SK-N-SH (cell line): ENCODE measurements at regions not wholly inside any gene's neighbourhood (a gene's known extent, or its start where the extent isn't known, plus 50 kb on each side); places are given as distances from the start of the nearest gene placed in this dataset.
A peak's percentile ranks its signal among the peaks of the same experiment; 100 is the strongest.

Experiments
- CTCF ChIA-PET: fragments of 300-600, 350-600 bp; formaldehyde crosslinking; extraction: SDS; loops from one replicate; lab custom pipeline; 2021; lab: Yijun Ruan, JAX
- POLR2A ChIA-PET: fragments of 350-600 bp; sonication (Branson Sonifier 250); formaldehyde crosslinking; extraction: SDS; loops from one replicate; lab custom pipeline; 2020; ENCODE audit warnings: antibody characterized with exemption, inconsistent platforms; lab: Yijun Ruan, JAX
- DNase-seq: peaks from one replicate; pipeline ENCODE4 v3.0.0; 2012
- H2AFZ ChIP-seq: fragments of 200-600 bp; sonication (generic); 2 replicates; pipeline ENCODE4 v1.8.1; 2016; ENCODE audit warnings: antibody characterized with exemption, mild to moderate bottlenecking, low read depth
- H3F3A ChIP-seq: fragments of 200-600 bp; sonication (generic); replicated peaks from 2 replicates; pipeline ENCODE3; 2016; ENCODE audit warnings: antibody characterized with exemption, mild to moderate bottlenecking; ENCODE audit not compliant: insufficient read depth
- H3K27ac ChIP-seq, 2 experiments: fragments of 200-500 bp in 1 of 2; fragments of 200-600 bp in 1 of 2; sonication (Bioruptor generic) in 1 of 2; sonication (generic), shearing (Covaris generic) in 1 of 2; 2 replicates each; pipeline versions ENCODE4 v1.5.1 to v1.6.1; 2014 to 2016; ENCODE audit warnings: low read depth in 2 of 2, inconsistent platforms in 1 of 2, low read length in 1 of 2, mild to moderate bottlenecking in 1 of 2, mixed read lengths in 1 of 2
- H3K27me3 ChIP-seq: fragments of 200-600 bp; sonication (generic), shearing (Covaris generic); 2 replicates; pipeline ENCODE4 v1.6.1; 2016; ENCODE audit warnings: mixed run types; ENCODE audit not compliant: insufficient read depth
- H3K36me3 ChIP-seq, 2 experiments: fragments of 200-500 bp in 1 of 2; fragments of 200-600 bp in 1 of 2; sonication (Bioruptor generic) in 1 of 2; sonication (generic) in 1 of 2; replicated peaks in 1 of 2; 2 replicates each; pipeline versions ENCODE3 to v1.5.1; 2014 to 2016; ENCODE audit warnings: low read length in 1 of 2, mild to moderate bottlenecking in 1 of 2; ENCODE audit not compliant: insufficient read depth in 2 of 2, control insufficient read depth in 1 of 2
- H3K4me1 ChIP-seq, 2 experiments: fragments of 200-500 bp in 1 of 2; fragments of 200-600 bp in 1 of 2; sonication (Bioruptor generic) in 1 of 2; sonication (generic), shearing (Covaris generic) in 1 of 2; 2 replicates each; pipeline versions ENCODE4 v1.5.1 to v1.6.1; 2014 to 2016; ENCODE audit warnings: low read depth in 1 of 2, low read length in 1 of 2, mixed run types in 1 of 2; ENCODE audit not compliant: insufficient read depth in 2 of 2, control insufficient read depth in 1 of 2
- H3K4me2 ChIP-seq: fragments of 200-600 bp; sonication (generic), shearing (Covaris generic); 2 replicates; pipeline ENCODE4 v1.6.1; 2017; ENCODE audit warnings: mixed run types
- H3K4me3 ChIP-seq, 2 experiments: fragments of 200-500 bp in 1 of 2; fragments of 200-600 bp in 1 of 2; sonication (Bioruptor generic) in 1 of 2; sonication (generic), shearing (Covaris generic) in 1 of 2; 2 replicates each; pipeline versions ENCODE4 v1.5.1 to v1.8.1; 2014 to 2016; ENCODE audit warnings: low read depth in 2 of 2, inconsistent platforms in 1 of 2, low read length in 1 of 2, mild to moderate bottlenecking in 1 of 2, mixed read lengths in 1 of 2, moderate library complexity in 1 of 2
- H3K79me2 ChIP-seq: fragments of 200-600 bp; sonication (generic); 2 replicates; pipeline ENCODE4 v1.8.1; 2017; ENCODE audit warnings: mild to moderate bottlenecking; ENCODE audit not compliant: insufficient read depth
- H3K9ac ChIP-seq: fragments of 200-600 bp; sonication (generic); 2 replicates; pipeline ENCODE4 v1.6.1; 2017; ENCODE audit warnings: mixed run types
- H3K9me2 ChIP-seq: fragments of 200-600 bp; sonication (generic); 2 replicates; pipeline ENCODE4 v1.6.1; 2017; ENCODE audit warnings: mixed run types
- H3K9me3 ChIP-seq: fragments of 200-600 bp; sonication (generic); 2 replicates; pipeline ENCODE4 v1.6.1; 2017; ENCODE audit warnings: mixed run types, mild to moderate bottlenecking, moderate library complexity
- H4K20me1 ChIP-seq: fragments of 200-600 bp; sonication (generic); 2 replicates; pipeline ENCODE4 v1.6.1; 2017; ENCODE audit warnings: mild to moderate bottlenecking, mixed run types; ENCODE audit not compliant: insufficient read depth
- EP300 ChIP-seq, 2 experiments: IDR thresholded peaks; 2 replicates each; pipeline versions ENCODE4 v1.4.0 to v1.6.1; 2012; ENCODE audit warnings: borderline replicate concordance in 1 of 2, low read depth in 1 of 2, low read length in 1 of 2
- FOSL2 ChIP-seq: IDR thresholded peaks from 2 replicates; pipeline ENCODE4 v1.4.0; 2012; ENCODE audit warnings: low read depth, mild to moderate bottlenecking, moderate library complexity, borderline replicate concordance
- GABPA ChIP-seq: IDR thresholded peaks from 2 replicates; pipeline ENCODE4 v1.4.0; 2012; ENCODE audit warnings: low read depth, mild to moderate bottlenecking
- JUND ChIP-seq: IDR thresholded peaks from 2 replicates; pipeline ENCODE4 v1.4.0; 2012
- MEF2A ChIP-seq: IDR thresholded peaks from 2 replicates; pipeline ENCODE4 v1.4.0; 2012; ENCODE audit warnings: low read depth, borderline replicate concordance
- MXI1 ChIP-seq: IDR thresholded peaks from 2 replicates; pipeline ENCODE4 v1.6.1; 2012; ENCODE audit warnings: mild to moderate bottlenecking, low read depth, low read length, improper control_type of control experiment
- NFIC ChIP-seq: IDR thresholded peaks from 2 replicates; pipeline ENCODE4 v1.4.0; 2012; ENCODE audit warnings: borderline replicate concordance
- RAD21 ChIP-seq: IDR thresholded peaks from 2 replicates; pipeline ENCODE4 v1.6.1; 2012; ENCODE audit warnings: mild to moderate bottlenecking, low read length
- RCOR1 ChIP-seq: fragments of 150-350 bp; IDR thresholded peaks from 2 replicates; pipeline ENCODE4 v1.6.1; 2017; ENCODE audit warnings: antibody characterized with exemption, low read length
- RXRA ChIP-seq: IDR thresholded peaks from 2 replicates; pipeline ENCODE4 v1.4.0; 2012; ENCODE audit warnings: low read depth, mild to moderate bottlenecking, borderline replicate concordance
- SIN3A ChIP-seq: IDR thresholded peaks from 2 replicates; pipeline ENCODE4 v1.6.1; 2012; ENCODE audit warnings: low read depth, mild to moderate bottlenecking, low read length, moderate library complexity, borderline replicate concordance
- SMC3 ChIP-seq: IDR thresholded peaks from 2 replicates; pipeline ENCODE4 v1.6.1; 2012; ENCODE audit warnings: low read depth, low read length, improper control_type of control experiment
- TAF1 ChIP-seq: IDR thresholded peaks from 2 replicates; pipeline ENCODE4 v1.6.1; 2012; ENCODE audit warnings: low read depth, mild to moderate bottlenecking, low read length, moderate library complexity, borderline replicate concordance
- TCF12 ChIP-seq: IDR thresholded peaks from 2 replicates; pipeline ENCODE4 v1.4.0; 2012
- YY1 ChIP-seq: IDR thresholded peaks from 2 replicates; pipeline ENCODE4 v1.4.0; 2012; ENCODE audit warnings: low read depth, mild to moderate bottlenecking
- WGBS: methylation state at CpG from one replicate; pipeline ENCODE4 v1.1.6; 2017; ENCODE audit warnings: low lambda C conversion rate; 5-methylcytosine and 5-hydroxymethylcytosine counted together
- TF ChIP-seq, protein P1 (sequence below): IDR thresholded peaks from 2 replicates; pipeline ENCODE4; 2012
- TF ChIP-seq, protein P2 (sequence below): IDR thresholded peaks from 2 replicates; pipeline ENCODE4 v1.4.0; 2012; ENCODE audit warnings: low read depth, borderline replicate concordance
- TF ChIP-seq, protein P3 (sequence below): IDR thresholded peaks from 2 replicates; pipeline ENCODE4 v1.4.0; 2012; ENCODE audit warnings: low read depth, borderline replicate concordance

DNA sequence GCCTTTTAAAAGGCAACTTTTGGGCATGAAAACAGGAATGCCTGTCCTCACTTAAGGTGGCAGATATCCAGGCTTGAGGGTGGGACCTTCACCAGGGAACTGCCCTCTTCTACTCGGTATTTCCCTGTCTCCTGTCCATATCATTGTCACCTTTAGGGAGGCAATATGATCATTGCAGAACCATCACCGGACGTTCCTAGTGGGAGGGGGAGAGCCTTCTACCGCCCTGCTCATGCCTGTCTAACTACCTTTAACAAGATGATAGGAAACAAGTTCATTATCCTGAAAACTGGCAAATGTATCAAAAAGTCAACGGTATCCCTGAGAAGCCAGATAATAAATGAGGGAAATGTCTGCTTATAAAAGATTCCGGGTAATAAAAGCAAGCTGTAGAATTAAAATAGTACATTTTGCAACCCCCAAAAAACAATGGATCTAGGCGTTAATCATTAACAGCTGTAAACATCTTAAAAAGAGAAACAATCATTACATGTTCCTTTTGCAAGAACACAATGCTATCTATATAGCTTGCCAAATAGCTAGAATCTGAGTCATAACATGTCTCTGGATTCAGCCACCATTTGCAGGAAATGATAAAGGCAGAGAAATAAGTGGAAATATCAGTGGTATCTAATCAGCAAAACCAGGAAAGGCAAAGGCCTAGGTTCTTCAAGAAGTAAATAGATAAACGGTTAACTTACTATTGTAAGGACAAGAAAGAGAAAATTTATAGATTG lies 852.9 kb upstream of the ADGRL4 start:
- H3K27ac ChIP-seq = peak overlapping the region; percentile 28 to 38; a peak in 3 of 4 replicates
- no peaks in the 10 kb centered on the region for H3K9me2 ChIP-seq
- H4K20me1 ChIP-seq = no peaks in the 10 kb centered on the region
- no peaks in the 10 kb centered on the region for H3K36me3 ChIP-seq
- H3K27me3 ChIP-seq = no peaks in the 10 kb centered on the region
- POLR2A ChIA-PET = no interaction called here
- WGBS = 72% methylated on average over 8 of the region's 8 CpGs
- no peaks in the 10 kb centered on the region for H3K9me3 ChIP-seq
- CTCF ChIA-PET = interaction anchor here (1.1 kb wide), 1 partner anchor 17 kb away, joined by 3 read pairs; no protein-coding TSS in a partner anchor
- H3K4me1 ChIP-seq = no peaks in the 10 kb centered on the region; a peak in 2 of 4 replicates
- peaks cover 8% of the 10 kb centered on the region for H3F3A ChIP-seq
- H3K9ac ChIP-seq = no peak overlapping the region
- DNase-seq = no peak
- TF ChIP-seq EP300 (IDR thresholded peaks at IDR 0.05; ENCODE audit: borderline replicate concordance in 1 of 2, low read depth in 1 of 2, low read length in 1 of 2) (0 out of 4 replicates have a peak, but pooled peaks of 1 of the 2 experiments have one; percentile 30), RAD21 (no peak), NFIC (peak; percentile 71), TCF12 (peak; percentile 71), JUND (peak; percentile 76), RCOR1 (no peak), YY1 (peak; percentile 60; the same call in 1 of the 2 replicates), RXRA (no peak), TAF1 (no peak), FOSL2 (peak; percentile 75; the same call in 1 of the 2 replicates)
- TF ChIP-seq, protein P1, sequence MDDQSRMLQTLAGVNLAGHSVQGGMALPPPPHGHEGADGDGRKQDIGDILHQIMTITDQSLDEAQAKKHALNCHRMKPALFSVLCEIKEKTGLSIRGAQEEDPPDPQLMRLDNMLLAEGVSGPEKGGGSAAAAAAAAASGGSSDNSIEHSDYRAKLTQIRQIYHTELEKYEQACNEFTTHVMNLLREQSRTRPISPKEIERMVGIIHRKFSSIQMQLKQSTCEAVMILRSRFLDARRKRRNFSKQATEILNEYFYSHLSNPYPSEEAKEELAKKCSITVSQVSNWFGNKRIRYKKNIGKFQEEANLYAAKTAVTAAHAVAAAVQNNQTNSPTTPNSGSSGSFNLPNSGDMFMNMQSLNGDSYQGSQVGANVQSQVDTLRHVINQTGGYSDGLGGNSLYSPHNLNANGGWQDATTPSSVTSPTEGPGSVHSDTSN = peak; percentile 18; the same call in 1 of the 2 replicates
- H3K4me3 ChIP-seq = no peak overlapping the region
- H2AFZ ChIP-seq = peak overlapping the region; percentile 69; the same call in 1 of the 2 replicates
- H3K4me2 ChIP-seq = no peak overlapping the region
- no peaks in the 10 kb centered on the region for H3K79me2 ChIP-seq

DNA sequence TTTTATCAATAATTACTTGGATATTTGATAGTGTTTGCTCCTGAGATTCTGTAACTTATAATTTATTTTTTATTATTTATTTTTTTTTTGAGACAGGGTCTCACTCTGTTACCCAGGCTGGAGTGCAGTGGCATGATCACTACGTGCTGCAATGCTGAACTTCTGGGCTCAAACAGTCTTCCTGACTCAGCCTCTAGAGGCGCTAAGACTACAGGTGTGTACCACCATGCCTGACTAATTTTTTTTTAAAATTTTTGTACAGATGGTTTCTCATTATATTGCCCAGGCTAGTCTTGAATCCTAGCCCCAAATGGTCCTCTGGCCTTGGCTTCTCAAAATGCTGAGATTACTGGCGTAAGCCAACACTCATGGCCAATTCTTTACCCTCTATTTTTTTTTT lies 845.5 kb upstream of the ADGRL4 start:
- ChIA-PET CTCF (no interaction called here), POLR2A (no interaction called here)
- H3K79me2 ChIP-seq = no peaks in the 10 kb centered on the region
- H3K4me1 ChIP-seq = no peaks in the 10 kb centered on the region; a peak in 1 of 4 replicates
- H3K4me2 ChIP-seq = no peak overlapping the region
- TF ChIP-seq SMC3 (no peak), FOSL2 (no peak), SIN3A (no peak), GABPA (no peak), MXI1 (no peak), MEF2A (no peak)
- TF ChIP-seq, protein P2, sequence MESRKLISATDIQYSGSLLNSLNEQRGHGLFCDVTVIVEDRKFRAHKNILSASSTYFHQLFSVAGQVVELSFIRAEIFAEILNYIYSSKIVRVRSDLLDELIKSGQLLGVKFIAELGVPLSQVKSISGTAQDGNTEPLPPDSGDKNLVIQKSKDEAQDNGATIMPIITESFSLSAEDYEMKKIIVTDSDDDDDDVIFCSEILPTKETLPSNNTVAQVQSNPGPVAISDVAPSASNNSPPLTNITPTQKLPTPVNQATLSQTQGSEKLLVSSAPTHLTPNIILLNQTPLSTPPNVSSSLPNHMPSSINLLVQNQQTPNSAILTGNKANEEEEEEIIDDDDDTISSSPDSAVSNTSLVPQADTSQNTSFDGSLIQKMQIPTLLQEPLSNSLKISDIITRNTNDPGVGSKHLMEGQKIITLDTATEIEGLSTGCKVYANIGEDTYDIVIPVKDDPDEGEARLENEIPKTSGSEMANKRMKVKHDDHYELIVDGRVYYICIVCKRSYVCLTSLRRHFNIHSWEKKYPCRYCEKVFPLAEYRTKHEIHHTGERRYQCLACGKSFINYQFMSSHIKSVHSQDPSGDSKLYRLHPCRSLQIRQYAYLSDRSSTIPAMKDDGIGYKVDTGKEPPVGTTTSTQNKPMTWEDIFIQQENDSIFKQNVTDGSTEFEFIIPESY = no peak
- TF ChIP-seq, protein P3, sequence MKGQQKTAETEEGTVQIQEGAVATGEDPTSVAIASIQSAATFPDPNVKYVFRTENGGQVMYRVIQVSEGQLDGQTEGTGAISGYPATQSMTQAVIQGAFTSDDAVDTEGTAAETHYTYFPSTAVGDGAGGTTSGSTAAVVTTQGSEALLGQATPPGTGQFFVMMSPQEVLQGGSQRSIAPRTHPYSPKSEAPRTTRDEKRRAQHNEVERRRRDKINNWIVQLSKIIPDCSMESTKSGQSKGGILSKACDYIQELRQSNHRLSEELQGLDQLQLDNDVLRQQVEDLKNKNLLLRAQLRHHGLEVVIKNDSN = no peak
- H3K9me2 ChIP-seq = no peaks in the 10 kb centered on the region
- no peak overlapping the region for H2AFZ ChIP-seq
- 88% methylated on average over 3 of the region's 3 CpGs for WGBS
- no peak overlapping the region for H3K4me3 ChIP-seq
- no peak overlapping the region for H3K9ac ChIP-seq
- H3F3A ChIP-seq = no peaks in the 10 kb centered on the region
- no peaks in the 10 kb centered on the region for H3K9me3 ChIP-seq
- H3K27ac ChIP-seq = no peak overlapping the region
- H3K36me3 ChIP-seq = no peaks in the 10 kb centered on the region
- no peaks in the 10 kb centered on the region for H3K27me3 ChIP-seq
- DNase-seq = no peak
- H4K20me1 ChIP-seq = no peaks in the 10 kb centered on the region
